H9 (cell line): ENCODE measurements at regions not wholly inside any gene's neighbourhood (a gene's known extent, or its start where the extent isn't known, plus 50 kb on each side); places are given as distances from the start of the nearest gene placed in this dataset.

Experiments
- DNase-seq: peaks from one replicate; pipeline ENCODE4 v3.0.0-alpha.2; 2017
- H2AFZ ChIP-seq: one replicate; pipeline ENCODE4 v1.6.1; 2013; ENCODE audit warnings: mild to moderate bottlenecking, low read length, control low read depth, moderate library complexity
- H2AK5ac ChIP-seq: 2 replicates; pipeline ENCODE4 v1.6.1; 2013; ENCODE audit warnings: low read length, control low read depth, mixed read lengths; ENCODE audit not compliant: insufficient read length
- H2BK120ac ChIP-seq: one replicate; pipeline ENCODE4 v1.6.1; 2013; ENCODE audit warnings: low read depth, mild to moderate bottlenecking, low read length, control low read depth, inconsistent platforms; ENCODE audit not compliant: poor library complexity, severe bottlenecking
- H2BK12ac ChIP-seq: 2 replicates; pipeline ENCODE4 v1.6.1; 2013; ENCODE audit warnings: low read length, control low read depth, mixed read lengths, low read depth; ENCODE audit not compliant: insufficient read length
- H2BK15ac ChIP-seq: 2 replicates; pipeline ENCODE4 v1.6.1; 2013; ENCODE audit warnings: low read depth, low read length, control low read depth
- H2BK20ac ChIP-seq: one replicate; pipeline ENCODE4 v1.6.1; 2013; ENCODE audit warnings: low read depth, mild to moderate bottlenecking, low read length, control low read depth, inconsistent platforms; ENCODE audit not compliant: poor library complexity, severe bottlenecking
- H2BK5ac ChIP-seq: 2 replicates; pipeline ENCODE4 v1.6.1; 2013; ENCODE audit warnings: low read length, control low read depth, mixed read lengths; ENCODE audit not compliant: insufficient read length
- H3K14ac ChIP-seq: 2 replicates; pipeline ENCODE4 v1.6.1; 2013; ENCODE audit warnings: low read length, control low read depth; ENCODE audit not compliant: insufficient read depth
- H3K18ac ChIP-seq: 2 replicates; pipeline ENCODE4 v1.6.1; 2013; ENCODE audit warnings: low read depth, mild to moderate bottlenecking, mixed read lengths, low read length, control low read depth; ENCODE audit not compliant: insufficient read length
- H3K23ac ChIP-seq: 2 replicates; pipeline ENCODE4 v1.6.1; 2013; ENCODE audit warnings: low read length, control low read depth, mixed read lengths, low read depth; ENCODE audit not compliant: insufficient read length
- H3K23me2 ChIP-seq: 2 replicates; pipeline ENCODE4 v1.6.1; 2013; ENCODE audit warnings: low read depth, mild to moderate bottlenecking, mixed read lengths, low read length, control low read depth; ENCODE audit not compliant: insufficient read length, poor library complexity, severe bottlenecking
- H3K27ac ChIP-seq: 2 replicates; pipeline ENCODE4 v1.5.1; 2013; ENCODE audit warnings: low read length, control low read depth, mixed read lengths, low read depth; ENCODE audit not compliant: insufficient read length
- H3K27me3 ChIP-seq: 2 replicates; pipeline ENCODE4 v1.6.1; 2013; ENCODE audit warnings: low read length, control low read depth, inconsistent platforms; ENCODE audit not compliant: insufficient read depth
- H3K4ac ChIP-seq: 2 replicates; pipeline ENCODE4 v1.6.1; 2013; ENCODE audit warnings: low read depth, mild to moderate bottlenecking, control low read depth, inconsistent platforms, low read length, moderate library complexity
- H3K4me1 ChIP-seq: 2 replicates; pipeline ENCODE4 v1.6.1; 2013; ENCODE audit warnings: low read length, control low read depth, inconsistent platforms; ENCODE audit not compliant: insufficient read depth
- H3K4me2 ChIP-seq: 2 replicates; pipeline ENCODE4 v1.6.1; 2013; ENCODE audit warnings: low read length, control low read depth, mixed read lengths; ENCODE audit not compliant: insufficient read length, insufficient read depth
- H3K56ac ChIP-seq: 2 replicates; pipeline ENCODE4 v1.6.1; 2013; ENCODE audit warnings: low read depth, mild to moderate bottlenecking, mixed read lengths, low read length, control low read depth; ENCODE audit not compliant: insufficient read length
- H3K79me1 ChIP-seq: 2 replicates; pipeline ENCODE4 v1.6.1; 2013; ENCODE audit warnings: low read depth, mild to moderate bottlenecking, moderate library complexity, low read length, control low read depth, inconsistent platforms; ENCODE audit not compliant: insufficient read depth, poor library complexity, severe bottlenecking
- H3K79me2 ChIP-seq: 2 replicates; pipeline ENCODE4 v1.6.1; 2013; ENCODE audit warnings: low read length, control low read depth, inconsistent platforms; ENCODE audit not compliant: insufficient read depth
- H3K9ac ChIP-seq: 2 replicates; pipeline ENCODE4 v1.6.1; 2013; ENCODE audit warnings: low read length, control low read depth, mixed read lengths; ENCODE audit not compliant: insufficient read length; ENCODE audit errors: extremely low read depth
- H3K9me3 ChIP-seq: one replicate; pipeline ENCODE4 v1.6.1; 2013; ENCODE audit warnings: low read depth, low read length, inconsistent platforms; ENCODE audit not compliant: control insufficient read depth
- H3T11ph ChIP-seq: one replicate; pipeline ENCODE4 v1.6.1; 2013; ENCODE audit warnings: mild to moderate bottlenecking, low read length, control low read depth, inconsistent platforms
- H4K20me1 ChIP-seq: one replicate; pipeline ENCODE4 v1.6.1; 2013; ENCODE audit not compliant: control insufficient read depth, insufficient read length, insufficient read depth
- H4K5ac ChIP-seq: 2 replicates; pipeline ENCODE4 v1.6.1; 2013; ENCODE audit warnings: low read depth, mild to moderate bottlenecking, mixed read lengths, low read length, control low read depth; ENCODE audit not compliant: insufficient read length
- H4K8ac ChIP-seq: replicated peaks from 2 replicates; pipeline ENCODE4 v1.6.1; 2013; ENCODE audit warnings: low read length, control low read depth, mixed read lengths, low read depth; ENCODE audit not compliant: insufficient read length
- H4K91ac ChIP-seq: 2 replicates; pipeline ENCODE4 v1.6.1; 2013; ENCODE audit warnings: low read depth, mild to moderate bottlenecking, moderate library complexity, mixed read lengths, low read length, control low read depth; ENCODE audit not compliant: insufficient read length
- H3K27ac Mint-ChIP-seq, 3 experiments: 2 replicates in 2 of 3; 3 replicates in 1 of 3; pipeline ENCODE4 v1.8.0; 2020 to 2021; ENCODE audit warnings: mixed read lengths in 3 of 3, mild to moderate bottlenecking in 1 of 3, moderate library complexity in 1 of 3
- H3K27me3 Mint-ChIP-seq: 2 replicates; pipeline ENCODE4 v1.8.0; 2021; ENCODE audit warnings: low read depth, mild to moderate bottlenecking, moderate library complexity, mixed read lengths
- H3K36me3 Mint-ChIP-seq, 3 experiments: 2 replicates in 2 of 3; 3 replicates in 1 of 3; pipeline ENCODE4 v1.8.0; 2020 to 2021; ENCODE audit warnings: low read depth in 3 of 3, mixed read lengths in 3 of 3; ENCODE audit not compliant: insufficient read depth in 1 of 3
- H3K4me1 Mint-ChIP-seq, 2 experiments: 2 replicates each; pipeline ENCODE4 v1.8.0; 2020; ENCODE audit warnings: mixed read lengths in 2 of 2
- H3K4me3 Mint-ChIP-seq, 2 experiments: 2 replicates in 1 of 2; 3 replicates in 1 of 2; pipeline ENCODE4 v1.8.0; 2020 to 2021; ENCODE audit warnings: mild to moderate bottlenecking in 2 of 2, mixed read lengths in 2 of 2, moderate library complexity in 1 of 2
- H3K9me3 Mint-ChIP-seq, 2 experiments: 2 replicates in 1 of 2; 3 replicates in 1 of 2; pipeline ENCODE4 v1.8.0; 2020; ENCODE audit warnings: mild to moderate bottlenecking in 2 of 2, mixed read lengths in 2 of 2, moderate library complexity in 1 of 2
- WGBS: extraction: QIAGEN DNeasy Blood & Tissue Kit; methylation state at CpG from one replicate; pipeline ENCODE4 v1.1.7; 2013; ENCODE audit warnings: missing lambda C conversion rate, low lambda C conversion rate, mixed read lengths; ENCODE audit not compliant: insufficient read length; ENCODE audit errors: extremely low coverage; 5-methylcytosine and 5-hydroxymethylcytosine counted together
- TF ChIP-seq, protein P1 (sequence below): fragments of 200-600 bp; sonication (generic); conservative IDR thresholded peaks from 3 replicates; pipeline ENCODE4 v1.8.0; 2021; ENCODE audit warnings: antibody characterized with exemption, mild to moderate bottlenecking

GRCh38 chr22:47406896-47407295 lies 644.4 kb downstream of the TBC1D22A start:
- no peak overlapping the region for H4K5ac ChIP-seq
- no peak overlapping the region for H3K4ac ChIP-seq
- WGBS = no CpG with 5 or more reads among the region's 11 CpGs
- no peak overlapping the region for H3K23ac ChIP-seq
- no peak overlapping the region for H2BK5ac ChIP-seq
- H3K4me1 ChIP-seq = no peaks in the 10 kb centered on the region
- no peak overlapping the region for H3K18ac ChIP-seq
- H3K14ac ChIP-seq = no peak overlapping the region
- no peak overlapping the region for H3K4me3 Mint-ChIP-seq
- no peaks in the 10 kb centered on the region for H3K27me3 ChIP-seq
- no peak overlapping the region for H2BK15ac ChIP-seq
- peaks cover 7 to 44% (median 23%) of the 10 kb centered on the region in 3 experiments; a peak in 6 of 7 replicates for H3K36me3 Mint-ChIP-seq
- no peaks in the 10 kb centered on the region for H3K23me2 ChIP-seq
- H4K91ac ChIP-seq = no peak overlapping the region
- H3K79me1 ChIP-seq = no peaks in the 10 kb centered on the region
- no peaks in the 10 kb centered on the region for H4K20me1 ChIP-seq
- no peak overlapping the region for H2AK5ac ChIP-seq
- no peak overlapping the region for H2BK120ac ChIP-seq
- no peak overlapping the region; a peak in 1 of 7 replicates for H3K27ac Mint-ChIP-seq
- H4K8ac ChIP-seq = no peak overlapping the region
- no peak overlapping the region for H3T11ph ChIP-seq
- peaks cover 3% of the 10 kb centered on the region for H3K27me3 Mint-ChIP-seq
- H3K4me2 ChIP-seq = no peak overlapping the region
- H2AFZ ChIP-seq = no peak overlapping the region
- no peak overlapping the region for H3K27ac ChIP-seq
- no peak overlapping the region for H3K9ac ChIP-seq
- no peak overlapping the region for H3K56ac ChIP-seq
- H2BK20ac ChIP-seq = no peak overlapping the region
- H3K9me3 ChIP-seq = peaks cover 95% of the 10 kb centered on the region
- H3K4me1 Mint-ChIP-seq = no peaks in the 10 kb centered on the region
- H3K9me3 Mint-ChIP-seq = peaks cover 91 to 98% of the 10 kb centered on the region in 2 experiments
- no peak overlapping the region for H2BK12ac ChIP-seq
- no peak for DNase-seq
- TF ChIP-seq, protein P1, sequence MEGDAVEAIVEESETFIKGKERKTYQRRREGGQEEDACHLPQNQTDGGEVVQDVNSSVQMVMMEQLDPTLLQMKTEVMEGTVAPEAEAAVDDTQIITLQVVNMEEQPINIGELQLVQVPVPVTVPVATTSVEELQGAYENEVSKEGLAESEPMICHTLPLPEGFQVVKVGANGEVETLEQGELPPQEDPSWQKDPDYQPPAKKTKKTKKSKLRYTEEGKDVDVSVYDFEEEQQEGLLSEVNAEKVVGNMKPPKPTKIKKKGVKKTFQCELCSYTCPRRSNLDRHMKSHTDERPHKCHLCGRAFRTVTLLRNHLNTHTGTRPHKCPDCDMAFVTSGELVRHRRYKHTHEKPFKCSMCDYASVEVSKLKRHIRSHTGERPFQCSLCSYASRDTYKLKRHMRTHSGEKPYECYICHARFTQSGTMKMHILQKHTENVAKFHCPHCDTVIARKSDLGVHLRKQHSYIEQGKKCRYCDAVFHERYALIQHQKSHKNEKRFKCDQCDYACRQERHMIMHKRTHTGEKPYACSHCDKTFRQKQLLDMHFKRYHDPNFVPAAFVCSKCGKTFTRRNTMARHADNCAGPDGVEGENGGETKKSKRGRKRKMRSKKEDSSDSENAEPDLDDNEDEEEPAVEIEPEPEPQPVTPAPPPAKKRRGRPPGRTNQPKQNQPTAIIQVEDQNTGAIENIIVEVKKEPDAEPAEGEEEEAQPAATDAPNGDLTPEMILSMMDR = no peak
- H3K79me2 ChIP-seq = no peaks in the 10 kb centered on the region
